SK-N-SH treated with all-trans-retinoic acid at 6 μM for 48 hours (cell line): ENCODE measurements at regions not wholly inside any gene's neighbourhood (a gene's known extent, or its start where the extent isn't known, plus 50 kb on each side); places are given as distances from the start of the nearest gene placed in this dataset.
A peak's percentile ranks its signal among the peaks of the same experiment; 100 is the strongest.
"Not testable (repeated sequence)": the region's sequence is repeated elsewhere in the genome, so short reads cannot be mapped to it uniquely, and the experiment has no call there.

Source experiments
- ATAC-seq: fragments of 200-7000 bp; cut with Tn5 transposase; 3 replicates; pipeline ENCODE4 v1.9.1; 2020; ENCODE audit warnings: mild to moderate bottlenecking, moderate library complexity
- BACH2 ChIP-seq: fragments of 250-450 bp; sonication (Bioruptor Pico); IDR thresholded peaks from 2 replicates; pipeline ENCODE4 v1.9.0; 2021; ENCODE audit warnings: mild to moderate bottlenecking, borderline replicate concordance
- CSDC2 ChIP-seq: fragments of 250-450 bp; sonication (Bioruptor Pico); IDR thresholded peaks from 2 replicates; pipeline ENCODE4 v1.5.0; 2020; ENCODE audit warnings: mild to moderate bottlenecking, moderate library complexity
- ESRRG ChIP-seq: fragments of 250-450 bp; sonication (Bioruptor Pico); IDR thresholded peaks from 2 replicates; pipeline ENCODE4 v1.6.1; 2021; ENCODE audit warnings: mild to moderate bottlenecking
- GLIS3 ChIP-seq: fragments of 250-450 bp; sonication (Bioruptor Pico); IDR thresholded peaks from 2 replicates; pipeline ENCODE4 v1.5.0; 2020; ENCODE audit warnings: mild to moderate bottlenecking, moderate library complexity
- ISL1 ChIP-seq: fragments of 250-450 bp; sonication (Bioruptor Pico); IDR thresholded peaks from 2 replicates; pipeline ENCODE4 v2.1.2; 2022; ENCODE audit warnings: mild to moderate bottlenecking, moderate library complexity
- OSR1 ChIP-seq: fragments of 250-450 bp; sonication (Bioruptor Pico); IDR thresholded peaks from 2 replicates; pipeline ENCODE4 v1.8.0; 2022; ENCODE audit warnings: moderate library complexity, mild to moderate bottlenecking, inconsistent platforms
- RARB ChIP-seq: fragments of 250-450 bp; sonication (Bioruptor Pico); IDR thresholded peaks from 2 replicates; pipeline ENCODE4 v1.8.0; 2021; ENCODE audit warnings: mild to moderate bottlenecking, moderate library complexity
- SNAI2 ChIP-seq: fragments of 250-450 bp; sonication (Bioruptor Pico); IDR thresholded peaks from 2 replicates; pipeline ENCODE4 v1.5.0; 2020; ENCODE audit warnings: mild to moderate bottlenecking, moderate library complexity
- ZC3H10 ChIP-seq: fragments of 250-450 bp; sonication (Bioruptor Pico); IDR thresholded peaks from 2 replicates; pipeline ENCODE4 v1.5.1; 2021; ENCODE audit warnings: mild to moderate bottlenecking, moderate library complexity
- ZFP30 ChIP-seq: fragments of 450-650 bp; formaldehyde crosslinking; IDR thresholded peaks from 2 replicates; pipeline ENCODE4 v1.5.0; 2022; ENCODE audit warnings: mild to moderate bottlenecking, moderate library complexity
- ZNF565 ChIP-seq: fragments of 450-650 bp; formaldehyde crosslinking; conservative IDR thresholded peaks from 2 replicates; pipeline ENCODE4 v1.5.0; 2020; ENCODE audit warnings: low read depth, mild to moderate bottlenecking, moderate library complexity
- ZNF70 ChIP-seq: fragments of 450-650 bp; formaldehyde crosslinking; IDR thresholded peaks from 2 replicates; pipeline ENCODE4 v1.5.0; 2020; ENCODE audit warnings: mild to moderate bottlenecking, moderate library complexity
- ZNF8 ChIP-seq: fragments of 450-650 bp; formaldehyde crosslinking; IDR thresholded peaks from 2 replicates; pipeline ENCODE4 v1.5.0; 2020; ENCODE audit warnings: mild to moderate bottlenecking, moderate library complexity
- TF ChIP-seq, protein P1 (sequence below): fragments of 250-450 bp; sonication (Bioruptor Pico); IDR thresholded peaks from 2 replicates; pipeline ENCODE4 v1.5.0; 2020; ENCODE audit warnings: mild to moderate bottlenecking, moderate library complexity
- TF ChIP-seq, protein P2 (sequence below): fragments of 250-450 bp; sonication (Bioruptor Pico); IDR thresholded peaks from 2 replicates; pipeline ENCODE4 v1.8.0; 2021; ENCODE audit warnings: low read depth, mild to moderate bottlenecking, moderate library complexity, borderline replicate concordance
- TF ChIP-seq, protein P3 (sequence below): fragments of 250-450 bp; sonication (Bioruptor Pico); IDR thresholded peaks from 2 replicates; pipeline ENCODE4 v1.8.0; 2020; ENCODE audit warnings: mild to moderate bottlenecking, moderate library complexity, borderline replicate concordance
- TF ChIP-seq, protein P4 (sequence below): fragments of 250-450 bp; sonication (Bioruptor Pico); IDR thresholded peaks from 2 replicates; pipeline ENCODE4 v1.5.1; 2020; ENCODE audit warnings: low read depth, mild to moderate bottlenecking, moderate library complexity
- TF ChIP-seq, protein P5 (sequence below): fragments of 250-450 bp; sonication (Bioruptor Pico); IDR thresholded peaks from 2 replicates; pipeline ENCODE4 v1.5.1; 2021; ENCODE audit warnings: mild to moderate bottlenecking, moderate library complexity

DNA sequence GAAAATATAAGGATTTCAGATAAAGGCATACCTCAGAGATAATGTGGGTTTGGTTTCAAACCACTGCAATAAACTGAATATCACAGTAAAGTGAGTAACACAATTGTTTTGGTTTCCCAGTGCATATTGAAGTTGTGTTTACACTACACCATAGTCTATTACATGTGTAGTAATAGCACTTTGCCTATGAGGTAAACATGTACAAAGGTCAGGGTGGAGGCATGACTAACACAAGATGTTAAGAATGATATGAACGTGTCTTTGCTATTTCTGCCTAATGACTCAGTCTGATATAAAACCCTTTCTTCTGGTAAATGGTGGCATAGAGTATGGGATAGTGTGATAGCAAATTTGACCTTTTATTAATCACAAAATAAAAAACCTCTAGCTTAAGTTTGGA, 621.5 kb upstream of the ADGRL2 start (continued):
- TF ChIP-seq, protein P1, sequence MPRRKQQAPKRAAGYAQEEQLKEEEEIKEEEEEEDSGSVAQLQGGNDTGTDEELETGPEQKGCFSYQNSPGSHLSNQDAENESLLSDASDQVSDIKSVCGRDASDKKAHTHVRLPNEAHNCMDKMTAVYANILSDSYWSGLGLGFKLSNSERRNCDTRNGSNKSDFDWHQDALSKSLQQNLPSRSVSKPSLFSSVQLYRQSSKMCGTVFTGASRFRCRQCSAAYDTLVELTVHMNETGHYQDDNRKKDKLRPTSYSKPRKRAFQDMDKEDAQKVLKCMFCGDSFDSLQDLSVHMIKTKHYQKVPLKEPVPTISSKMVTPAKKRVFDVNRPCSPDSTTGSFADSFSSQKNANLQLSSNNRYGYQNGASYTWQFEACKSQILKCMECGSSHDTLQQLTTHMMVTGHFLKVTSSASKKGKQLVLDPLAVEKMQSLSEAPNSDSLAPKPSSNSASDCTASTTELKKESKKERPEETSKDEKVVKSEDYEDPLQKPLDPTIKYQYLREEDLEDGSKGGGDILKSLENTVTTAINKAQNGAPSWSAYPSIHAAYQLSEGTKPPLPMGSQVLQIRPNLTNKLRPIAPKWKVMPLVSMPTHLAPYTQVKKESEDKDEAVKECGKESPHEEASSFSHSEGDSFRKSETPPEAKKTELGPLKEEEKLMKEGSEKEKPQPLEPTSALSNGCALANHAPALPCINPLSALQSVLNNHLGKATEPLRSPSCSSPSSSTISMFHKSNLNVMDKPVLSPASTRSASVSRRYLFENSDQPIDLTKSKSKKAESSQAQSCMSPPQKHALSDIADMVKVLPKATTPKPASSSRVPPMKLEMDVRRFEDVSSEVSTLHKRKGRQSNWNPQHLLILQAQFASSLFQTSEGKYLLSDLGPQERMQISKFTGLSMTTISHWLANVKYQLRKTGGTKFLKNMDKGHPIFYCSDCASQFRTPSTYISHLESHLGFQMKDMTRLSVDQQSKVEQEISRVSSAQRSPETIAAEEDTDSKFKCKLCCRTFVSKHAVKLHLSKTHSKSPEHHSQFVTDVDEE: no peak
- TF ChIP-seq OSR1 (CRISPR knock-in tag) (no peak), CSDC2 (CRISPR knock-in tag) (no peak), ZNF565 (CRISPR knock-in tag) (no peak), ESRRG (CRISPR knock-in tag) (no peak)

DNA sequence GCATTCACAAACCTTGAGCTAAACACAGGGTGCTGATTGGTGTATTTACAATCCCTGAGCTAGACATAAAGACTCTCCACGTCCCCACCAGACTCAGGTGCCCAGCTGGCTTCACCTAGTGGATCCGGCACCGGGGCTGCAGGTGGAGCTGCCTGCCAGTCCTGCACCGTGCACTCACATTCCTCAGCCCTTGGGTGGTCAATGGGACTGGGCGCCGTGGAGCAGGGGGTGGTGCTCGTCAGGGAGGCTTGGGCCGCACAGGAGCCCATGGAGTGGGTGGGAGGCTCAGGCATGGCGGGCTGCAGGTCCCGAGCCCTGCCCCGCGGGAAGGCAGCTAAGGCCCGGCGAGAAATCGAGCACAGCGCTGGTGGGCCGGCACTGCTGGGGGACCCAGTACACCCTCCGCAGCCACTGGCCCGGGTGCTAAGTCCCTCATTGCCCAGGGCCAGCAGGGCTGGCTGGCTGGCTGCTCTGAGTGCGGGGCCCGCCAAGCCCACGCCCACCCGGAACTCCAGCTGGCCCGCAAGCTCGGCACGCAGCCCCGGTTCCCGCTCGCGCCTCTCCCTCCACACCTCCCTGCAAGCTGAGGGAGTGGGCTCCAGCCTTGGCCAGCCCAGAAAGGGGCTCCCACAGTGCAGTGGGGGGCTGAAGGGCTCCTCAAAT, 622.2 kb upstream of the ADGRL2 start:
- not testable (repeated sequence) for ATAC-seq

DNA sequence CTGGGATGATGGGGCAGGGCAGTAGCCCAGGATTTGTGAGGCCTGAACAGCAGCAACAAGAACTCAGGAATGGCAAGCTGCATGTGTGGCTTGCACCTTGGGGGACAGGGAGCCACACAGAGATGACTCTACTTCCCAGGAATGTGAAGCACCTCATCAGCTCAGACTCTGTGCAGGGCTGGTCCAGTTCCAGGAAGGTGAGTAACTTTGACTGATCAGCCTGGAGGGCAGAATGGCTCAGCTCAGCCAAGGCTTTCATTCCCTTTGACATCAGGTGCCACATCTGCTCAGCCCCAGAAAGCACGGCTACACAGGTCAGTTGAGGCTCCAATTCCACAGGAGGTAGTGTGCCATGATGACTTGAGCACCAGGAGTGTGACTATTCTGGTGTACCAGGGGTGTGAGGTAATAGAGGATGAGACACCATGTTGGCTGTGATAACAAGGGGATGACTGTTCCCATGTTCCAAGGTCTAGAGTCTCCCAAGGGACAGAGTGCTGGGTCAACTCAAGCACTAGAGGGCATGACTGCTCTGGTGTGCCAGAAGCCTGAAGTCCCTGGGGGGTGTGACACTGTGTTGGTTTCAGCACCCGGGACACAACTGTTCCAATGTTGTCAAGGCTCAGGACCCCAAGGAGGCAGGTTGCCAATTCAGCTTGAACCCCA, 625.8 kb upstream of the ADGRL2 start:
- peak; percentile 42; the same call in 2 of the 3 replicates for ATAC-seq
- no peak for TF ChIP-seq ISL1
- TF ChIP-seq SNAI2 (CRISPR knock-in tag): no peak
- TF ChIP-seq ESRRG (CRISPR knock-in tag): no peak
- TF ChIP-seq, protein P2, sequence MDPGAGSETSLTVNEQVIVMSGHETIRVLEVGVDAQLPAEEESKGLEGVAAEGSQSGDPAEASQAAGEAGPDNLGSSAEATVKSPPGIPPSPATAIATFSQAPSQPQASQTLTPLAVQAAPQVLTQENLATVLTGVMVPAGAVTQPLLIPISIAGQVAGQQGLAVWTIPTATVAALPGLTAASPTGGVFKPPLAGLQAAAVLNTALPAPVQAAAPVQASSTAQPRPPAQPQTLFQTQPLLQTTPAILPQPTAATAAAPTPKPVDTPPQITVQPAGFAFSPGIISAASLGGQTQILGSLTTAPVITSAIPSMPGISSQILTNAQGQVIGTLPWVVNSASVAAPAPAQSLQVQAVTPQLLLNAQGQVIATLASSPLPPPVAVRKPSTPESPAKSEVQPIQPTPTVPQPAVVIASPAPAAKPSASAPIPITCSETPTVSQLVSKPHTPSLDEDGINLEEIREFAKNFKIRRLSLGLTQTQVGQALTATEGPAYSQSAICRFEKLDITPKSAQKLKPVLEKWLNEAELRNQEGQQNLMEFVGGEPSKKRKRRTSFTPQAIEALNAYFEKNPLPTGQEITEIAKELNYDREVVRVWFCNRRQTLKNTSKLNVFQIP (CRISPR knock-in tag): no peak
- TF ChIP-seq ZC3H10 (CRISPR knock-in tag): no peak
- TF ChIP-seq, protein P1: no peak
- TF ChIP-seq ZNF70: no peak
- no peak for TF ChIP-seq BACH2 (CRISPR knock-in tag)
- TF ChIP-seq ZNF565 (CRISPR knock-in tag): no peak
- TF ChIP-seq ZNF8: no peak
- no peak for TF ChIP-seq GLIS3 (CRISPR knock-in tag)
- no peak for TF ChIP-seq RARB (CRISPR knock-in tag)
- TF ChIP-seq ZFP30: no peak
- TF ChIP-seq, protein P3, sequence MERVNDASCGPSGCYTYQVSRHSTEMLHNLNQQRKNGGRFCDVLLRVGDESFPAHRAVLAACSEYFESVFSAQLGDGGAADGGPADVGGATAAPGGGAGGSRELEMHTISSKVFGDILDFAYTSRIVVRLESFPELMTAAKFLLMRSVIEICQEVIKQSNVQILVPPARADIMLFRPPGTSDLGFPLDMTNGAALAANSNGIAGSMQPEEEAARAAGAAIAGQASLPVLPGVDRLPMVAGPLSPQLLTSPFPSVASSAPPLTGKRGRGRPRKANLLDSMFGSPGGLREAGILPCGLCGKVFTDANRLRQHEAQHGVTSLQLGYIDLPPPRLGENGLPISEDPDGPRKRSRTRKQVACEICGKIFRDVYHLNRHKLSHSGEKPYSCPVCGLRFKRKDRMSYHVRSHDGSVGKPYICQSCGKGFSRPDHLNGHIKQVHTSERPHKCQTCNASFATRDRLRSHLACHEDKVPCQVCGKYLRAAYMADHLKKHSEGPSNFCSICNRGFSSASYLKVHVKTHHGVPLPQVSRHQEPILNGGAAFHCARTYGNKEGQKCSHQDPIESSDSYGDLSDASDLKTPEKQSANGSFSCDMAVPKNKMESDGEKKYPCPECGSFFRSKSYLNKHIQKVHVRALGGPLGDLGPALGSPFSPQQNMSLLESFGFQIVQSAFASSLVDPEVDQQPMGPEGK (CRISPR knock-in tag): no peak
- TF ChIP-seq, protein P4, sequence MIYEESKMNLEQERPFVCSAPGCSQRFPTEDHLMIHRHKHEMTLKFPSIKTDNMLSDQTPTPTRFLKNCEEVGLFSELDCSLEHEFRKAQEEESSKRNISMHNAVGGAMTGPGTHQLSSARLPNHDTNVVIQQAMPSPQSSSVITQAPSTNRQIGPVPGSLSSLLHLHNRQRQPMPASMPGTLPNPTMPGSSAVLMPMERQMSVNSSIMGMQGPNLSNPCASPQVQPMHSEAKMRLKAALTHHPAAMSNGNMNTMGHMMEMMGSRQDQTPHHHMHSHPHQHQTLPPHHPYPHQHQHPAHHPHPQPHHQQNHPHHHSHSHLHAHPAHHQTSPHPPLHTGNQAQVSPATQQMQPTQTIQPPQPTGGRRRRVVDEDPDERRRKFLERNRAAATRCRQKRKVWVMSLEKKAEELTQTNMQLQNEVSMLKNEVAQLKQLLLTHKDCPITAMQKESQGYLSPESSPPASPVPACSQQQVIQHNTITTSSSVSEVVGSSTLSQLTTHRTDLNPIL (CRISPR knock-in tag): no peak
- TF ChIP-seq, protein P5, sequence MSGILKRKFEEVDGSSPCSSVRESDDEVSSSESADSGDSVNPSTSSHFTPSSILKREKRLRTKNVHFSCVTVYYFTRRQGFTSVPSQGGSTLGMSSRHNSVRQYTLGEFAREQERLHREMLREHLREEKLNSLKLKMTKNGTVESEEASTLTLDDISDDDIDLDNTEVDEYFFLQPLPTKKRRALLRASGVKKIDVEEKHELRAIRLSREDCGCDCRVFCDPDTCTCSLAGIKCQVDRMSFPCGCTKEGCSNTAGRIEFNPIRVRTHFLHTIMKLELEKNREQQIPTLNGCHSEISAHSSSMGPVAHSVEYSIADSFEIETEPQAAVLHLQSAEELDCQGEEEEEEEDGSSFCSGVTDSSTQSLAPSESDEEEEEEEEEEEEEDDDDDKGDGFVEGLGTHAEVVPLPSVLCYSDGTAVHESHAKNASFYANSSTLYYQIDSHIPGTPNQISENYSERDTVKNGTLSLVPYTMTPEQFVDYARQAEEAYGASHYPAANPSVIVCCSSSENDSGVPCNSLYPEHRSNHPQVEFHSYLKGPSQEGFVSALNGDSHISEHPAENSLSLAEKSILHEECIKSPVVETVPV (CRISPR knock-in tag): no peak
